NCI-H2227 treated with DMSO at 0.1 percent for 48 hours (cell line): ENCODE measurements at regions not wholly inside any gene's neighbourhood (a gene's known extent, or its start where the extent isn't known, plus 50 kb on each side); places are given as distances from the start of the nearest gene placed in this dataset.
"Not testable (repeated sequence)": the region's sequence is repeated elsewhere in the genome, so short reads cannot be mapped to it uniquely, and the experiment has no call there.

Experiments used
- DNase-seq: peaks from one replicate; lab custom pipeline; 2025; lab: John Stamatoyannopoulos, UW

DNA sequence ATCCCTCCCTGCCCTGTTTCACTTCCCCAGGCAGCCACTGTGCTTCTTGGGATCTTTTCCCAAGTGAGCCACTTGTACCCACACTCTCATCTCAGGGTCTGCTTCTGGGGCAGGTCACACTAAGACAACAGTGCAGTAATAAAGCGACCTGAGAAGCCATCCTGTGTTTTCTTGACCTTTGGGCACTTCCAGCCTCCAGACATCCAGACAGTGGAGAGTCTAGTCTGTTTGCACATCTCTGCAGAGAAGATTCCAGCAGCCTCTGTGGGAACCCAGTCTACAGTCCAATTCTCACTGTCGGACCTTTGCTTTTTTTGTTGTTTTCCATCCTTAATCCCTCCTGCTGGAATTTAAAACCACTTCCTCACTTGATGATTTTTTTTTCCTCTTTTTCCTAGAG lies 50.3 kb upstream of the ATP6AP2 start:
- DNase-seq: no peak

DNA sequence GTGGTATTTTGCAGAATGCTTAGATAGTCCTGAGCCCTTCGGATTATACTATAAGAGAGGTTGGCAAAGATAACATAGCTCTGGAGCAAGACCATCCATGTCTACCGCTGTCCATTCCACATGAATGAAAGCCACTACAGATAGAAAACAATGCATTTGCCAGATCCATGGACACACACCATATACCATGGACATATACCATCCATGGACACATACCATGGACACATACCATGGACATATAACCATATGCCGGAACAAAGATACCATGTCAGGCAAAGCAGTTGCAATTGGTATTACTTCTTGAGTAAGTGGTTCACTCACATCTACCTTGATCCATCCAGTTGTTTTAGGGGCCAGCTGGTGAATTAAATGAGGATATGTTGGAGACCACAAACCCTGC lies 53.2 kb upstream of the ATP6AP2 start:
- DNase-seq: no peak

DNA sequence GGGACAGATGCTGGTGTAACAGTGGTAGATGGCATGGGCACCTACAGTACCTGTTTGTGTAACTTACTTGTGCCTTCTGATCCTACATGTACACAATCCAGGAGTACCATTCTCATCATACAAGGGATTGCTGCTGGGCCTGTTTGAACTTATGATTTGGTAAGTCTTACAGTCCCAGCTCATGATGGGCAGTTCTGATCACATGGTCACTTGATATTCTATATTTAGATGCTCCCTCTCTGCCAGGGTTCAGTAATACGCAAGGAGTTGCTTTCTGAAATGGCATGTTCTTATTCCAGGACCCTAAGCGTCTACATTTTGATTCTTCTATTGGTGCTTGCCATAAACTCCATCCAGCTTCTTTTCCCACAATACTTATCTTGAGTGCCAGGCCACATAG lies 54.4 kb upstream of the ATP6AP2 start:
- DNase-seq: no peak

DNA sequence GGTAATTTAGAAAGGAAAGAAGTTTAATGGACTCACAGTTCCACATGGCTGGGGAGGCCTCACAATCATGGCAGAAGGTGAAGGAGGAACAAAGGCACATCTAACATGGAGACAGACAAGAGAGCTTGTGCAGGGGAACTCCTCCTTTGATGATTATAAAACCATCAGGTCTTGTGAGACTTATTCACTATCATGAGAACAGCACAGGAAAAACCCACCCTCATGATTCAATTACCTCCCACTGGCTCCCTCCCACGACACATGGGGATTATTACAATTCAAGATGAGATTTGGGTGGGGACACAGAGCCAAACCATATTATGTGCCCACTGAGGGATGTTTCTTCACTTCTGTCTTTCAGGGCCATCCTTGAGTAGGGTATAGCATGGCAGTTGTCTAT lies 54.9 kb upstream of the ATP6AP2 start:
- DNase-seq: not testable (repeated sequence)

DNA sequence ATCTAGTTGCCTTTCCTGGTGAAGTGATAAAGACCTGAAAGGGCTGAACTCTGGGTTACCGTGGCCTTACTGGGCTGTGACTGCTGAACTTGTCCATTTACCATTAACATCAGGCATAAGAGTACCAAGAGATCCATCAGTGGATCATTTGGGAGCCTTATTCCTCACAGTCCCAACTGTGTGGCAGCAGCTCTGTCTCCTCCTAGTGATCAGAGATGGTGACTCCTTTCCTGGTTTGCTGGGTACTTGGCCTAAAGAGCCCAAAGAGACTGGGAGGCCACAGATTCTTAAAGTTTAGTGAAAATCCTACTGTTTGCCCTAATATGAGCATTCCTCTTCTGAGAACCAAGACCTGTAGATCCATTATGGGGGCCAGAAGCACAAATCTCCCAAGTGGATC lies 56.3 kb upstream of the ATP6AP2 start:
- no peak for DNase-seq

DNA sequence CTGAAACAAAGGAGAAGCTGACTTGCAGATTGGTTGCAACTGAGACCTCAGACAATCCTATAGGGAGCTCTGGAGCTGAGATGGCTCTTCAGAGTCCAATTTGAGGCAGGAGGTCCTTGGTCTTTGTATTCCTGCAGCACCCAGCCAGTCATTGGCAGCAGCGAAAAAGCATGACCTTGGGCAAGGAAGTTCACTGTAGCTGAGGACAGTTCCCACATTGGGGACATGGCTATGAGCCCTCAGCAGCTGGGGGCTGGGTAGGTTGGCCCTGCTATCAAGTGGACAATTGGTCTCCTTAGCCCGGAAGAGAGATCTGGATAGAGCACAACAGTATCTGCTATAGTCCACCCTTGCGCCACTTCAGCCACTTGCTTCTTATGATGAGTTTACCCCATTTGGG lies 56.9 kb upstream of the ATP6AP2 start:
- no peak for DNase-seq

DNA sequence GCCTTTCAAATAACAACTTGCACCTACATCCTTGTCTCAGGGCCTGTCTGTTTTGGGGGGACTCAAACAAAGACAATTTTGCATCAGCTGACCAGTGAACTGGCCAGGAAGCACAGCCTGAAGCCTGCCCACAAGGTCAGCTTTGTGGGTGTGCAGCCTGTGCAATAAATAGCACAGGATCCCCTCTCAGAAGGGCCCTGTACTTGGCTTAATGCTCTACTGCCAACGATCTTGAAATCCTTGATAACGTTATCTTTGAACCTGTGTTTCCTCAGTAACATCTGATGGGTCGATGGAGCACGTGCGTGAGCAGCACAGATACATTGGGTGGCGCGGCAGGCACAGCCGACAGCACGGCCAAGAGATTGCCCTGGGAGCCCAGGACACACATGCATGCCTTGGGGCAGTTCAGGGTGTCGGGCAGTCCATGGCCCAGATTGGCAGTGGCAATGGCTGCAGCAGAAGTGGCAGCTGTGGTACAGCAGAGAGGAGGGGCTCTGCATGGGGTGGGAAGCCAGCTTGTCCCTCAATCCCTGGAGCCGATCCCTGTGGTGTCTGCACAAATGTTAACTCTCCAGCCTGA lies 58.8 kb upstream of the ATP6AP2 start:
- no peak for DNase-seq

DNA sequence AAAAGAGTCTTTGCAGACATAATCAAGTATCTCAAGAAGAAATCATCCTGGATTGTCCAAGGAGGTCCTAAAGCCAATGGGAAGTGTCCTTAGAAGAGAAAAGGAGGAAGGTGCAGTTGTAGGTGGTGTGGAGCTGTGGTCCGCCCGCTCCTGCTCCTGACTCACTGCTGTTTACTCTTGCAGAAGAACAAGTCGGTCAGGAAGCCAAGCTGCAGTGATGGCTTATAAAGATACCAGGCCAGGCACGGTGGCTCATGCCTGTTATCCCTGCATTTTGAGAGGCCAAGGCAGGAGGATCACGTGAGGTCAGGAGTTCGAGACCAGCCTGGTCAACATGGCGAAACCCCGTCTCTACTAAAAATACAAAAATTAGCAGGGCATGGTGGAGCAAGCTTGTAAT lies 66.4 kb upstream of the ATP6AP2 start:
- DNase-seq: no peak

DNA sequence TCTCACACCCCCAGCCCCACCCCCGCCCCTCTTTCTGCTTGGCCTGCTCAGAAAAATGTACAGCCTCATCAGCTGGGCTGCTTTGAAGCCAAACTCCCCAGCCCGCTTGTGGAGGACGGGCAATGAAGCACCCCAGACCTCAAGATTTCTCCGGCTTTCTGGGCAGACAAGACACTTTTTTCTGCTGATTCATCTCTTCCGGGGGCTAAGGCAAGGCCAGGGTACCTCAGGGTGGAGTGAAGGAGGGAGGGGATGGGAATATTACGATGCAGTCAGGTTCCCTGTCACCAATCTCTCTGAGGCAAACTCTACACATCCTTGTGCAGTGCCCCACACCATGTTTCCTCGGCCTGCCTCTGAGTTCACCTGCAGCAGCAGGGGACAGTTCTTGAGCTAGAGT lies 66.9 kb upstream of the ATP6AP2 start:
- DNase-seq: no peak

DNA sequence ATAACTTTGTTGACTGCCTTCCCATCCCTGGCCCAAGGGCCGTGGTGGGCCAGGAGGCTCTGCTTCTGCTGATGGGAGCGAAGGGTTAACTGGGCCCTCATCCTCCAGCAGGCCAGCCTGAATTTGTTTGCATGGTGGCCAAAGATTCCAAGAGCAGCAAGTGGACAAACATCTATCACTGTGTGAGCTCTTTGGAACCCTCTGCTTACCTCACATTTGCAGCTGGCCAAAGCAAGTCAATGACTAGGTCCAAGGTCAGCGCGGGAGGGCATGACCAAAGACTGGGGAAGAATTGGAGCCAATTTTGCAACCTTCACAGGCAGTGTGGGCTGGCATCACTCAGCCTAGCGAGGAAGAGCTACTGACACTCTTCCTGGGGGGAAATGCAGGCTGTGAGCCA lies 67.8 kb upstream of the ATP6AP2 start:
- DNase-seq: no peak

DNA sequence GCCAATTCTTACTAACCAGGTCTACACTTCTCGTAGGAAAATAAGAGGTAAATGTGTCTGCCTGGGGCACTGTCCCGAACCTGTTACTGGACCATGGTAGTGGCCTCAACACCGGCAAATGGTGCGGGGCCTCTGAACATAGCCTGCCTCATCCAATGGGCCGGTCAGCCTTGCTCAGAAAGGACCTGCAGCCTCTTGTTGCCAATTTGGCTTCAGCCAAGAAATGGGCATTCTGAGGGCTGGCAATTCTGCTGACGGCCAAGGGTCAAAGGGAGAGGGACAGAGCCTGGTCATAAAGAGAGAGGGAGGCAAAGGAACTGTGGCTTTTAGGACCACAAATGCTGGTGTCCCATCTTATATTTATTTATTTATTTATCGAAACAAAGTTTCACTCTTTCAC lies 69.5 kb upstream of the ATP6AP2 start:
- no peak for DNase-seq

DNA sequence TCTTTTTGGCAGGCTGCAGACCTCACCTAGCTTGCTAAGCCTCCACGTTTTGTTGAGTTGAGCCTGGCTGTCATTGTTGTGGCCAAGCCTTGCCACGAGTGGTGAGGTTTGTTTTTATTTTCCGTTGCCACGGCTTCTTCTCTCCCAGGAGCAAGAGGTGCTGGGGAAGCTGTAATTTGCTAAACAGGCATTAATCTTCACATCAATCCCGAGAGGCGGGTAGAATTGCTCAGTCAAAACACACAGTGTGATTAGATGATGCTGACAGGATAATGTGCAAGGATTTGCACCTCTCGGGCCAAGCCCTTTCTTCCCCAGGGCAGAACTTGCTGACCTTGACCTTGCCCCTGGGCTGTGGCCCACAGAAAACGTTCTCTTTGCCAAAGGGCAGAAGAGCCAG lies 72.2 kb upstream of the ATP6AP2 start:
- peak; percentile 76 for DNase-seq

DNA sequence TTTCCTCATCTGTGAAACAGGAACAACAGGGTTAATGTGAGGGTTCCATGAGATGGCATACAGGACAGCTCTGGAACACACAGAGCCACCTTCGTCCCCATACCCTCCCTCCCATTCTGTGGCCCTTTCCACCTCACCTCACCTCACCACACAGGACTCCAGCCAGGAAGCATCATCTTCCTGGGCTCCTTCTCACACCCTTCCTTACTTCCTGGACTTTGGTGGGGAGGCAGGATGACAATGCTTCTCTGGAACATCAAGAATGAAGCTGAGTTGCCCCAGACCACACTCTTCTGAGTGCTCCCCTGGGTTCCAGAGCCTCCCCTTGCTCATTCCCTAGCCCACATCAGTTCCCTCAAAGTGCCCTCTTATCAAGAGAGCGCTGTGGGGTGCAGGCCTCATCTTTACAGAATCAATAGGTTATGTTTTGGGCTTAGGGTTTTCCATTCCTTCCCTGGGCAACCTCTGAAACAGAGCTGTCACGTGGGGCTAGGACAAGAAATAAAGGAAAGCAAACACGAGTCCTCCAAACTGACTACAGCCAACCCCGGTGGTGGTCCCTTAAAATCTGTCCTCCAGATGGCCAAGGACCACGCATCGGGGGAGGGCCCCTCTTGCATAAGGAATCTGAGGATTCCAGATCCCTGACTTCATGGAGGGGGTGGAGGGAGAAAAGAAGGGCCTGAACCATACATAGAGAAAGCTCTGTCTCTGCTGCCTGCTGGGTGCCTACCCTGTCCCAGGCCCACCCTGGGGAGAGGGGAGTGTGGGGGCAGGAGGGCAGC lies 74.4 kb upstream of the ATP6AP2 start:
- DNase-seq: no peak

DNA sequence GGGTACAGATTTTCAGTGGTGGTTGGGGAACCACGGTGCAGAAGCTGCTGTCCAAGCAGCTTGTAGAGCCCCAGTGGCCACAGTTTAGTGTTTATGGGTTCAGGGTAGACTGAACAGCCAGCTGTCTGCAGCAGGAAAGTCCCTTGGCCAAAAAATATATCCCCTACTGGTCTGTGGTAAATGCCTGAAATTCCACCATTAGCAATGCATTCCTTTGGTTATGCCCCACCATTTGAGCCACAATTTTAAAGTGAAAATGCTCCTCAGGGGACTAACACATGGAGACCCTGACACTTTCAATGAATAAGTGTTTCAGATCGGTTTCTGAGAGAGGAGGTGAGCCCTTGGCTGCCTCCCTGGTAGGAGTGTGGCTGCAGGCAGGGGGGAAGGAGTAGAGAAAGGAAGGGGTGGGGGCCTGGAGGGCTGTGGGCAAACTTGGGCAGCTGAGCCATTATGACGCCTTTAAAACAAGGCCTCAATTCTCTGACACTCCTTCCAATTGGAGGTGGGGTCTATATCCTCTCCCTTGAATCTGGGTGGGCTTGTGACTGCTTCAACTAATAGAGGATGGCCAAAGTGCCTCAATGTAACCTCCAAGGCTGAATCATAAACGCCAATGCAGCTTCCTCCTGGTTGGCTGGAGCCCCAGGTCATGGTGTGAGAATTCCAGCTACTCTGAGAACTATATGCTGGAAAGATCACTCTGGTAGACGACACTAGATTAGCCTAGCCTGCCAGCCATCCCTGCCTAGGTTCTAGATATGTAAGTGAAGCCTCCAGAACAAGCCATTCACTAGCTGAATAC lies 75.8 kb upstream of the ATP6AP2 start:
- DNase-seq: no peak

DNA sequence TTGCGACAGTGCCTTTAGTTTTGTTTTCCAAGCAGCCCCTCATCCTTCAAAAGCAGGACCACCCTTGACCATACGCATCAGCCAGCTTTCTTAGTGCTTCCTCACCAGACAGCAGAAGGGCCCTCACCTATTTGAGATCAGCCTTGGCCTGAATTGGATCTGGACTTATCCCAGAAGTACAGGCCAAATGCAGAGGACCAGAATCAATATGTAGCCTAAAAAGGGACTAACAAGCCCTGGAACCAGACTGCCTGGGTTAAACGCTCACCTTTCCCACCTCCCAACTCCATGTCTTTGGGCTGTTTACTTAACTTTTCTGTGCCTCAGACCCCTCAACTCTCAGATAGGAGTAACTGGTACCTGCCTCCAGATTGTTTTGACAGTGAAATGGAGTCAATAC lies 77.7 kb upstream of the ATP6AP2 start:
- no peak for DNase-seq

DNA sequence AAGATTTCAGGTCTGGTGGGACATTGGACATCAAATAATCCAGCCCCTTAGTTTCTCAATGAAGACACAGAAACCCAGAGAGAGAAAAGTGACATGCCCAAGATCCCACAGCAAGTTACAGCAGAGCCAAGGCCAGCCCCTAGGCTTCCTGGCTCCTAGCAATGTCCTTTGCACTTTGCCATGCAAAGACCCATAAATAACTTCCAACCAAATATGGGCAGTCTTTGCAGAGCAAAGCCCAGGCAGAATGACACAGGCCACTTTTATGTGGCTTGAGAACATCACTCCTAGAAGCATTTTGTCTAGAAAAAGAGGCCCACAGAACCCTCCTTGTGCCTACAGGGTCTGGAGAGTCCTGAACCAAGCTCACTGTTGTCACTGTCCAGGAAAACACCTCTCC lies 78.1 kb upstream of the ATP6AP2 start:
- no peak for DNase-seq

DNA sequence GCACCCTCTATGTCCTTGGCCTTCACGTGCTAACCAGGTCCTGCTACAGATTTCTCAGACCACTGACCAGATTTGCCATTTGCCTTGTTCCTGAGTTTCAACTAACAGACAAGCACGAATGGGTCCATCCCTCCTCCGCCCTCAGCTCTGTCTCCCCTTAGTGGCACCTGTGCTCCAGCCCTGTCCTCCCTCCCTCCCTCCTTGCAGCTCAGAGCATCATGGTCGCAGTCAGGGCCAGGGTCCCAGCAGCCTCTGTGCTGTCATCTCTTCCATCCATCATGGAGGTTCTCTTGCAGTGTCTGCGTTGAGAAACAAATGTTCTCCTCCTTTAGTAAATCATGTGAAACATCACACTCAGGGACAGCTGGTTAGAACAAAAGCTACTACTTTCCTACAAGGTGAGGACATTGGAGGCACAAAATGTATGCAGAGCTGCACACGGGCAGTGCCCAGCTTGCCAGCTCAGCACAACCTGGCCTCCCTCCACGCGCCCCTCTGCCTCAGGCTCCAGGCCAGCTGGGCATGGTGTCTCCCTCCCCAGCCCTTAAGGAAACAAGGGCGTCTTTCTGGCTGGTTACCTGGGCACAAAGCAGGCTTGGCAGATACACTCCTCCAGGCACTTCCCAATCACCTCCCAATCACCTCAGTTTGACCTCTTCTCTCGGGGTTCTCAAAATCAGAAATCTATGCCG lies 79.5 kb upstream of the ATP6AP2 start:
- no peak for DNase-seq

DNA sequence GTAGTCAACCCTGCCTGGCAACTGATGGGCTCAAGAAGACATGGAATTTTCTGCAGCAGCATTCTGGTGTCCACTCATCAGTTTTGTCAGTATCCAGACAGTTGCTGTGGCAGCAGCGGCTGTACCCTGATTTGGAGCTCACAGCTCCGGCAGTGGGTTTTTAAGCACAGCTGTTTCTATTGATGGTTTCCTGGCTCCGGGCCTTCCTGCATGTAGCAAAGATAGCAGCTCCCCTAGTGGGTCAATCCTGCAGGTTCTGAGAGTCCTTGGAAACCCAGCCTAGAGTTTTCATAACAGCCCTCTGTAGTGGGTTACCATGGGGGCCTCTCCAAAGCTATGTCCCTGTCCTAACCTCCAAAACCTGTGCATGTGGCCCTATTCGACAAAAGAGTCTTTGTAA lies 84.0 kb upstream of the ATP6AP2 start:
- DNase-seq: no peak

DNA sequence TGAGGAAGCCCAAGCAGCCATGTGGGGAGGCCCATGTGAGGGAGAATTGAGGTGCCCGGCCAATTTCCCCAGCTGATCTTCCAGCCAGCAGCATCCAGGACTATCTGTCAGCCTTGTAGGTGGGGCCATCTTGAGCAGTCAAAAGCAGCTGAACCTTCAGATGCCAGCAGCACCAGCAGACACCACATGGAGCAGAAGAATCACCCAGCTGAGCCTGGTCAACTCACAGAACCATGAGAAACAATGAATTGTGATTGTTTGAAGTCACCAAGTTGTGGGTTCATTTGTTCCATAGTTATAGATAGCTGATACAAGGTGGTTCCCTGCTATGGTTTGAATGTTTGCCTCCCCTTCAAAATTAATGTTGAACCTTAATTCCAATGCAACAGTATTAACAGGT lies 85.1 kb upstream of the ATP6AP2 start:
- DNase-seq: no peak

DNA sequence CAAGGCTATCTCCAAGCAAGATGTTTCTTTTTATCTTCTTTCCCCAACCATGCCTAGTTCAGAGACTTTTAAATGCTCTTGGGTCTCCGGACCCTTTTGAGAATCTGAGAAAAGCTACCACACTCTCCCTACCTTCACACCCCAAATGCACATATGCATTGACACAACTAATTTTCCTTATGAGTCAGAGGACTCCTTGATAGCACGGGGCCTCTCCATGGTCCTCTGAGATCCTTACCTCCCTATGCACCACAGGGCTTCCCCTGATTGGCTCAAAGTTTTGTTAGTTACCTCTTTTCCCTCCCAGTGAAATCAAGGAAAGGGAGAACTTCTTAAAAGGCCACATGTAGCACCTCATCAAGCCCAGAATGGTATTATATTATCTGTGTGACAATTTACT lies 86.8 kb upstream of the ATP6AP2 start:
- DNase-seq: no peak

DNA sequence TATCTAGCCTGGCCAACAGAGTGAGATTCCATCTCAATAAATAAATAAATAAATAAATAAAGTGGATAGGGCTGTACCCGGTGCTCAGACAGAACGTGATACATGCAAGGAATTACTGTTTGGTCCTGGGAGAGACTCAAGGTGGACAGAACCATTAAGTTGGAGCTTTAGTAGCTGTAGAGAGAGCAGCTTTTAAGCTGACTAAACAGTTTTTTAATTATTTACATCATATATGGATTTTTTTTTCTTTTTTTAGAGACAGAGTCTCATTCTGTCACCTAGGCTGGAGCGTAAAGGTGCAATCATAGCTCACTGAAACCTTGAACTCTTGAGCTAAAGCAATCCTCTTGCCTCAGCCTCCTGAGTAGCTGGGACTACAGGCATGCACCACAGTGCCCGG lies 92.5 kb upstream of the ATP6AP2 start:
- DNase-seq: no peak

DNA sequence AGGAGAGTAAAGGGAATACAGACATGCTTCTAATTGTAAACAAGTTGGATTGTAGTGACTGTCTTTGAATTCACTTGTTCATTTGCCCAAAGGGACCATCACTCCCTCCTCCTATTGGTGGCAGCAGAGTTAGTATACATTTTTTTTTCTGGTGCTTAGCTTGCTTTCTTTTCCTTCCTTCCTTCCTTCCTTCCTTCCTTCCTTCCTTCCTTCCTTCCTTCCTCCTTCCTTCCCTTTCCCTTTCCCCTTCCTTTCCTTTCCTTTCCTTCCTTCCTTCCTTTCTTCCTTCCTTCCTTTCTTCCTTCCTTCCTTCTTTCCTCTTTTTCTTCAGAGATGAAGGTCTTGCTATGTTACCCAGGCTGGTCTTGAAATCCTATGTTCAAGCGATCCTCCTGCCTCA lies 94.8 kb upstream of the ATP6AP2 start:
- DNase-seq: no peak
